Activated CD4-positive, alpha-beta T cell treated with anti-CD3 and anti-CD28 coated beads for 4 hours (primary cell): ENCODE measurements at regions not wholly inside any gene's neighbourhood (a gene's known extent, or its start where the extent isn't known, plus 50 kb on each side); places are given as distances from the start of the nearest gene placed in this dataset.

Experiments used
- DNase-seq, 2 donors: peaks; one replicate each; pipeline ENCODE4 v3.0.0-alpha.2; 2020

- no peak for DNase-seq
These were observed 260.7 kb upstream of the CSF3R start for GRCh38 chr1:36743286-36744005.

- DNase-seq = no peak
These were observed 258.4 kb upstream of the CSF3R start for GRCh38 chr1:36741066-36741465.

DNA sequence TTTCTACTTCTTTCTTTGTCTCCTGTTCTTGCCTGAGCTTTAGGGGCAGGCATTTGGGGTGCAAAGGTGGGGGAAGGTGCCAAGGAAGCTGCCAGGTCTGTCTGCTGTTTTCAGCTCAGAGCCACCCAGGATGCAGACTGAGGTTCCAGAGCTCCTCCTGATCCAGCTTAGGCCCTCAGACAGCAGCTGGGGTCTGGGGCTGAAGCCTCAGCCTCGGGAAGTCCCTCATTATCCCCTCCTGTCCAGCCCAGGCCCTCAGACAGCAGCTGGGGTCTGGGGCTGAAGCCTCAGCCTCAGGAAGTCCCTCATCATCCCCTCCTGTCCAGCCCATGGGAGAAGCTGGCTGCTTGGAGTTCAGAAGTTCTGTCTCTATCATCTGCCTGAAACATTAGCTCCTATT is 257.7 kb upstream of the CSF3R start:
- no peak for DNase-seq

DNA sequence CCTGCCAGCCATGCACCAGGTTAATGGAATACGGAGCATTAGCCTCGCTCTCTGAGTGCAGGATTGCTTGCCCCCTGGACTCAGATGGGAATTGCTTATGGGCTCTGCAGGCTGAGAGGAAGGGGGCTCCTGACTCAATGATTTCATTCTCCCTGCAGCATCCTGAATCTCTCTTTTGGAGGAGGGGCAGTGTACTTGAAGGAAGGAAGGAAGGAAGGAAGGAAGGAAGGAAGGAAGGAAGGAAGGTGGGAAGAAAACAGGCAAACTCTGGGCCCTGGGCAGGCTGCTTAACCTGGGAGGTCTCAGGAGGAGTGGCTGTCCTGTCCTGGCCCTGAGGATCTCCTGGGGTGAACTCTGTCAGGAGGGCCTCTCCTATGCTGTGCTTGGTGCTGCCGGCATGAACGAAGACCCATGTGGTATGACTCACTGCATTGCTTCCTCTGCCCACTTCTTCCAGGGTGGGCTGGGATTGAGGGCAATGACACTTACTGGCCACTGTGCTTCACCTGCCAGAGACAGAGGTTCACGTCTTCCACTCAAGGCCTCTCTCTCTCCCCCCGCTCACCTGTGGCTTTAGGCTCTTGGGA is 257.1 kb upstream of the CSF3R start:
- DNase-seq = no peak

DNA sequence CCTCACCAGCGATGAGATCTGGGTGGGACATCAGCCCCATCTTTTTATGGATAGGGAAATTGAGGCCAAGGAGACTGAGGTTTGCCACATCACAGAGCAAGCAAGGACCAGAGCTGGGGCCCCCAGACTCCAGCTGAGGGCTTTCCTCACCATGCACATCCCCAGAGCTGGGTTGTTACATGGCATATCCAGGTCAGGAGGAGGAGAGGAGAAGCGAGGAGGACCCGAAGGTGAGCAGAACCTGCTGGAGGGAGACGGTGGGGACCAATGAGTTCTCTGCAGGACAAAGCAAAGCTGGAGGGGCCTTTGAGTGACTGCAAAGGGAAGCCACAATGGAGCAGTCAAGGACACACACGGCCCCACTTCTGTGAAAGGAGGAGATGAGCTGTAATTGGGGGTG is 255.5 kb upstream of the CSF3R start:
- DNase-seq = no peak

DNA sequence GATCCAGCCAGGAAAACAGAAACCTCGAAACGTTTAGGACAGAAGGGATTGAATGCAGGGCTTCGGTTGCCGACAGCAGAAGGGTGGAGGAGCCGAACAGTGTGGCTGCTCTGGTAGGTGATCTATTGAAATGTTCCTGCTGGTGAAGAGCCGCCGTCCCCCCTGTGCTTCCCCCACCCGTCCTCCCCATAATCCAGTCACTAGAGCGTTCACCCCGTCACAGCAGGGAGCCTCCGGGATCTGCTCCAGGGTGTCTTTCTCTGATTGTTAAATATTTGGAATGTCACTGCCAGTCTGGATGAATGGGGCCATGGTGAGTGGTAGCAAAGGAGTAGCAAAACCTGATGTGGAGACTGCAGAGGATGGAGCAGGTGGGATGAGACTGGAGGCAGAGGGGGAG is 255.1 kb upstream of the CSF3R start:
- no peak for DNase-seq

DNA sequence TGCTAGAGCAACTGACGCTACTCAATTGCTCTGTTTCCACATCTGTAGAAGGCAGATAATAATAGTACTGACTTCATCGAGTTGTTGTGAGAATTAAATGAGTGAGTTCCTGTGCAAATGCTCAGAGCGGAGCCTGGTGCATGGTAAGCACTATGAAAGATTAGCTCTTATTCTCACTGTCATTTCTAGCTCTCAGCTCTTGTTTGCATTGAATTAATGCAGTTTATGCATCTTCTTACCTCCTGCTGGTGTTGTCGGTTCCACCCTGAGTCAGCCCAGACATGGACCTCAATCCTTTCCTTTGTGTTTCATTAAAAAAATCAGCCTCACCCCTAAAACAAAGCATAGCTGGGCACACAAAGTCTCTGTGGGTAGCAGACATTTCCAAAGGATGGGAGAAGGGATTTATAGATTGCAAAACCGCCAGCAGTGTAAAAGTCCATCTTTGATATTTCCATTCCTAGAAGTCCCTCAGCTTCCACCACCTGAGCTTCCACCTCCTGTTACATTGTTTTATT is 254.4 kb upstream of the CSF3R start:
- no peak for DNase-seq

DNA sequence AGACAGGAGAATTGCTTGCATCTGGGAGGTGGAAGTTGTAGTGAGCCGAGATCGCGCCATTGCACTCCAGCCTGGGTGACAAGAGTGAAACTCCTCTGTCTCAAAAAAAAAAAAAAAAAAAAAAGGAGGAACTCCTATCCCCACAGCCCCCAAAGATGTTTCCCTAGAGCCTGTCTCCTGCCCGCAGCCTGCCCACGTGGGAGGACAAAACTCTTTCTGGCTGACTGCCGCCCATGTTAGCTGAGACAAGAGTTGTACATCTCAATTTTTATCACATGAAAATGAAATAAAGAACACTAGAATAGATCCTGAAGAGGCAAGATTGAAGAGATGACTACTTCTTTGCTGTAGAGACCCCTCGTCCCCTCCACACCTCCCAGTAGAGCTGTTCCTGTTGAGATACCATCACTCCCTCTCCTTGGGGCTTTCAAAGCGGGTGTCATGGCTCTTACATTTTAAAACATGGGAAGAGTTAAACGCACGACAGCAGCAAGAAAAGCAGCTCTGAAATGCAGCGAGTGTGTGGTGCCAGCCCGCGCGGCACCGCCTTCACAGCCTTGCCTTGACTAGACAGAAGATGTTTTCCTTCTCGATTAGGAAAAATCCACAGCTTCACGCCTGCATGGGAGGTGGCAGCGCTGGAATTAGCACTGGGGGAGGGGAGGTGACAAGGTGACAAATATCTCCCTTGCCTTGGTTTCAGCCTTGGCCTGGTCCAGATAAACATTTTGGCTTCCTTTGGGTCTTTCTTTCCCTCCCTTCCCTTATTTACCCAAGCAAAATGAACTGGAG is 253.4 kb upstream of the CSF3R start:
- no peak for DNase-seq

GRCh38 chr1:36735436-36735835 is 252.7 kb upstream of the CSF3R start:
- DNase-seq = no peak

GRCh38 chr1:36734356-36734755 is 251.6 kb upstream of the CSF3R start:
- no peak for DNase-seq

DNA sequence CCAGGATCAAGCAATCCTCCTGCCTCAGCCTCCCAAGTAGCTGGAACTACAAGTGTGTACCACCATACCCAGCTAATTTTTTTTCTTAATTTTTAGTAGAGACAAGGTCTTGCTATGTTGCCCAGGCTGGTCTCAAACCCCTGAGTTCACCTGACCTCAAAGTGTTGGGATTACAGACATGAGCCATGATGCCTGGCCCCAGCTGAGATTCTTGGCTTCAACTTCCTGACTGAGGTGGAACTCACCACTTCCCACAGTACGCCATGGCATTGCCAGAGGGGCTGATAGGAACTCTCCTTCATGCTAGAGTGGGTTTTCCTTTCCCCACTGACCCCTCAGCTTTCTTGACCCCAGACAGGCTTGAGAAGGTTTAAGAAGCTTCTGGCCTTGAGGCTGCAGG is 251.0 kb upstream of the CSF3R start:
- no peak for DNase-seq

GRCh38 chr1:36732015-36732356 is 249.3 kb upstream of the CSF3R start:
- no peak for DNase-seq

DNA sequence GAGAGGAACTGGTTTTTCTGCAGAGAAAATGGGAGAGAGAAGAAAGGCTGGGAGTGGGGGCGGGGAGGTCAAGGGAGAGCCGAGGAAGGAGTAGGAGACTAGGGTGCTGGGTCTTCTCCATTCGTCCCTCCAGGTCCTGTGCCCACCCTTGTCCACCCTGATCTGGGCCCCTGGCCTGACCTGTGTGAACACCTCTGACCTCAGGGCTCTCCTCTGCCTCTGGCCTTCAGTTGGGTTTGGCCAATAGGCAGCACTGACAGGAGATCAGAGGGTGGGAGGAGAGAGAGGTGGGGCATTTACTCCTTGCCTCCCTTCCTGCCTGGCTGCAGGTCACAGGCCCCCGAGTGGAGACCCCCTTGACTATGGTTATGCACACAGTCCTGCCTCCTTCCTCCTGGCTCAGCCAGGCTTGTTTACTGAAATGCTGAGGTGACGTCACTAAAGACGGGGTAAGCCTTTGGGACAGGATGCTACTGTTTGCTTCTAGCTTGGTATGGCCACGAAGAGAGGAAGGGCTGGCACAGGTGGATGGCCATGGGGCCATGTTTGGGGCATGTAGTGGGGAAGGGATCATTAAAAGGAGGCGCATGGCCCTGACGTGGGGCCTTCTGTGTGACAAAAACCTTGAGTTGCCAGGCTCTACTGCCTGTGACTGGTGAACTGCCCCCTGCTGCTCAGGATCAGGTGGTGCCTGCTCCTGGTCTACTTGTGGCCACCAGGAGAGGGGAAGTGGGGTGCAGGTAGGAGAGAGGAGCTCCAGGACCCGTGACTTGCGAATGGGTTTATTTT is 248.7 kb upstream of the CSF3R start:
- no peak for DNase-seq

DNA sequence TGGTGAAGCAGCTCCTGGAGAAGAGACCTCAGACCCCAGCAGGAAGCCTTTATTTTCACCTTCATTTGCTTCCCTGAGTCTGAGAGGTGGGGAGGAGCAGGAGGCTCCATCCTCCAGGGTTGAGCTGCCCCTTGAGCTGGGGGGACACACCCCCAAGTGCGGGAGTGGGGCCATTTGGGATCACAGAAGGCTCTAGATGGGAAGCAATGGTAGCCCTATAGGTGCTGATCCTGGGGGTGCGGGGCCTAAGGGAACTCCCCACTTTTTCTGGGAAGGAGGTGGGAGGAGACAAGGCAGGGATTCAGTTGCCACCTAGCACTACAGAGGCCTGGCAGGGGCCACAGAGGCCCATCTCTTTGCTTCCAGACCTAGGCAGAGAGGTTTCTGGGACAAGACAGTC is 247.9 kb upstream of the CSF3R start:
- no peak for DNase-seq

GRCh38 chr1:36729716-36730510 is 247.2 kb upstream of the CSF3R start:
- no peak for DNase-seq

GRCh38 chr1:36729289-36729688 is 246.6 kb upstream of the CSF3R start:
- no peak for DNase-seq

- DNase-seq = no peak
These were observed 246.1 kb upstream of the CSF3R start for GRCh38 chr1:36728846-36729245.

GRCh38 chr1:36728051-36728450 is 245.3 kb upstream of the CSF3R start:
- DNase-seq = no peak

- no peak for DNase-seq
These were observed 242.4 kb upstream of the CSF3R start for GRCh38 chr1:36725151-36725550.

DNA sequence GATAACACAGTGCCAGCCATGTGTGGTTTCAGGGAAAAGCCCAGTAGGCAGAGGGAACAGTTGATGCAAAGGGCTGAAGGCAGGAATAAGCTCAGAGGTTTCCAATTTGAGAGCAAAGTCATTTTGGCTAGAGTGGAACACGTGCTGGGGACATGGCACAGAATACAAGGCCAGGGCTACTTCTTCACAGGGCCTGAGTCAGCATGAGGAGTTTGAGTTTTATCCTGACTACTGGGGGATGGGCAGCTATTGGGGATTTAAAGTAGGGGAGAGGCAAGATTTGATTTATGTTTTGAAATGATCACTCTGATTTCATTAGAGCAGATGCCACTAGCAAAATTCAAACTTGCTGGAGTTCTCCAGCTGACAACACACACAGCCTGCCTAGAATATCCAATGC is 241.1 kb upstream of the CSF3R start:
- no peak for DNase-seq

GRCh38 chr1:36722871-36723270 is 240.2 kb upstream of the CSF3R start:
- DNase-seq = no peak

DNA sequence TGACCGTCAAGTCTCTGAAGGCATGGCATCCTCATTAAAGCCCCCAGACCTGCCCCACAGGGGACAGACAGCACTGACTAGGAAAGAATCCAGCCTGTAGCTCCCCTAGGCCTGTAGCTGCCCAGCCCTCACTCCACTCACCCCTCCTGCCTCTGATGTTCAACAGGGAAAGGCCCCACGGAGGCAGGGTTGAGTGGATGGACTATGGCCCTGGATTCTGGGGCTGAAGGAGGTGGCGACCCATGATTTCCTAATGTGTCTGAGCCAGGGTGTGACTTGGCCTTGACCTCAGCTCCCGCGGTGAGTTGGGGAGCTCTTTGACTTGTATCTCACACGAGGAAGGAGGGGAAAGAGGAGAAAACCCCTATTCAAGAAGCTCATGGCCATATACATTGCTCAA is 238.5 kb upstream of the CSF3R start:
- no peak for DNase-seq
